ENCODE measurements at regions not wholly inside any gene's neighbourhood (a gene's known extent, or its start where the extent isn't known, plus 50 kb on each side); places are given as distances from the start of the nearest gene placed in this dataset.

DNA sequence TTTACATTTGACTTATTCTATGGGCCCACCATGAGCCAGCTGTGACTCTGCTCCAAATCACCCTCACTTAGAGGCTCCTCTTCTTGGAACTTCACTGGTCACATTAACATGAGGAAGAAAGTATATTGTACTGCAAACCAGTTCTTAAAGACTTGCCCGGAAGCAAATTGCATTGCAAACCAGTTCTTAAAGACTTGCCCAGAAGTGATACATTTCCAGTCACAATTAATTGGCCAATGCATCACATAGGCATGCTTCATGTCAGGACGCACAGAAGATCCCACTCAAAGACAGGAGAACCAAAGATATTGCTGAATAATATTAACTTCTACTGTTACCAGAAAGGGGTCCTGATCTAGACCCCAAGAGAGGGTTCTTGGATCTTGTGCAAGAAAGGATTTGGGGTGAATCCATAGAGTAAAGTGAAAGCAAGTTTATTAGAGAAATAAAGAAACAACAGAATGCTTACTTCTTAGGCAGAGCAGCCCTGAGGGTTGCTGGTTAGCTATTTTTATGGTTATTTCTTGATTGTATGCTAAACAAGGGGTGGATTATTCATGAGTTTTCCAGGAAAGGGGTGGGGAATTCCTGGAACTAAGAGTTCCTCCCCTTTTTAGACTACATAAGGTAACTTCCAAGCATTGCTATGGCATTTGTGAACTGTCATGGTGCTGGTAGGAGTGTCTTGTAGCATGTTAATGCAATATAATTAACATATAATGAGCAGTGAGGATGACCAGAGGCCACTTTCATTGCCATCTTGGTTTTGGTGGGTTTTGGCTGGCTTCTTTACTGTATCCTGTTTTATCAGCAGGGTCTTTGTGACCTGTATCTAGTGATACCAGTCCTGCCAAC lies 54.6 kb upstream of the HCCS start:
- no peaks in the 10 kb centered on the region for H3K27me3 ChIP-seq
- no peaks in the 10 kb centered on the region for H3K9me3 ChIP-seq
- no peak overlapping the region for H3K27ac ChIP-seq
- intact Hi-C loops (cut with DNase I): no loop called here
- no peak for DNase-seq
- FAIRE-seq: no peak
- H3K4me1 ChIP-seq: no peaks in the 10 kb centered on the region
- no peak overlapping the region for H3K4me3 ChIP-seq
- no peaks in the 10 kb centered on the region for H3K36me3 ChIP-seq
- TF ChIP-seq CTCF (IDR thresholded peaks at IDR 0.05): no peak
- 69 to 96% methylated on average over 2 of the region's 2 CpGs for WGBS, 2 donors
- ATAC-seq: no peak

DNA sequence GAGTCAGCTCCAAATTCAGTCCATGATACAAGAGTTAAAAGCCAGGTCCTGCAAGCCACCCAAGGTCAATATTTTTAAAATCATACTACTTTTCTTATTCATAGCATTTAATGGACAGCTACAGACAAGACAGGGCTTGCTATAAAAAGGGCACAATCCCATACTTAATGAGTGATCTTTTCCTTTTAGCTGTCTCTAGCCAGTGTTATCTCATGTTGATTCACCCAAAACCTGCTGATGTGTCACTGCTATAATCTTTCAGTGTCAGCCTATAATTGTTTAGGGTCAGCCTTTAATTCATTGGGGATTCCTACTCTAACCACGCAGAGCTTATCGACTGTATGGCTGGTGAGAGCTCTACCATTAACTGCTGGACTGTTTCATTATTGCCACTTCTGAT lies 51.2 kb upstream of the HCCS start:
- intact Hi-C loops (cut with DNase I): no loop called here
- TF ChIP-seq CTCF (IDR thresholded peaks at IDR 0.05): no peak
- DNase-seq: no peak
- FAIRE-seq: no peak
- ATAC-seq: no peak
- H3K4me1 ChIP-seq: no peaks in the 10 kb centered on the region
- no peak overlapping the region for H3K27ac ChIP-seq
- no peaks in the 10 kb centered on the region for H3K27me3 ChIP-seq
- no peak overlapping the region for H3K4me3 ChIP-seq
- H3K9me3 ChIP-seq: no peaks in the 10 kb centered on the region
- H3K36me3 ChIP-seq: no peaks in the 10 kb centered on the region
- WGBS, 2 donors: 72 to 82% methylated on average over 2 of the region's 2 CpGs
